ENCODE measurements at regions not wholly inside any gene's neighbourhood (a gene's known extent, or its start where the extent isn't known, plus 50 kb on each side); places are given as distances from the start of the nearest gene placed in this dataset.

DNA sequence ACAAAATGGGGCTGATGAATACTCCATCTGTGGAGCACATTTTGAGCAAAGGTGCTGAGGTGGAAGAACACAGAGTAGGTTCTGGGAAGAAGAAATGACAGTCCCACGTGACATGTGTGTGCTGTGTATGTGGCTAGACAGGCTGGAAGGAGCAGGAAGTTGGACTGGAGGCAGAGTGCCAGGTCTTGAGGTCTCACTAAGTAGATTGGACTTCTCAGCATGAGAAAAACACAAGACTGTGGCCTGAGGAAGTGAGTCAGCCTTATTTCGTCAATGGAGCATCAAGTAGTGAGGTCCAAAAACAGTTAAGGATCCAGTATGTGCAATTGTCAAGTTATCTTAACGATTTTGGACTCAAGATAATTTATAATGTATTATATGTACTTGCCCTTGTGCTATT is 736.5 kb downstream of the KCNJ2 start:
- H3K9me3 ChIP-seq (ENCODE audit: low read depth, low read length, poor library complexity, severe bottlenecking) = peaks cover 10% of the 10 kb centered on the region
- DNase-seq (ENCODE audit: low spot score) = no peak
- intact Hi-C loops (cut with micrococcal nuclease; ENCODE audit: unreplicated experiment) = no loop called here
- no TSS peak for BruUV-seq (replicated peaks)
- TF ChIP-seq, protein P1, sequence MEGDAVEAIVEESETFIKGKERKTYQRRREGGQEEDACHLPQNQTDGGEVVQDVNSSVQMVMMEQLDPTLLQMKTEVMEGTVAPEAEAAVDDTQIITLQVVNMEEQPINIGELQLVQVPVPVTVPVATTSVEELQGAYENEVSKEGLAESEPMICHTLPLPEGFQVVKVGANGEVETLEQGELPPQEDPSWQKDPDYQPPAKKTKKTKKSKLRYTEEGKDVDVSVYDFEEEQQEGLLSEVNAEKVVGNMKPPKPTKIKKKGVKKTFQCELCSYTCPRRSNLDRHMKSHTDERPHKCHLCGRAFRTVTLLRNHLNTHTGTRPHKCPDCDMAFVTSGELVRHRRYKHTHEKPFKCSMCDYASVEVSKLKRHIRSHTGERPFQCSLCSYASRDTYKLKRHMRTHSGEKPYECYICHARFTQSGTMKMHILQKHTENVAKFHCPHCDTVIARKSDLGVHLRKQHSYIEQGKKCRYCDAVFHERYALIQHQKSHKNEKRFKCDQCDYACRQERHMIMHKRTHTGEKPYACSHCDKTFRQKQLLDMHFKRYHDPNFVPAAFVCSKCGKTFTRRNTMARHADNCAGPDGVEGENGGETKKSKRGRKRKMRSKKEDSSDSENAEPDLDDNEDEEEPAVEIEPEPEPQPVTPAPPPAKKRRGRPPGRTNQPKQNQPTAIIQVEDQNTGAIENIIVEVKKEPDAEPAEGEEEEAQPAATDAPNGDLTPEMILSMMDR (conservative IDR thresholded peaks at IDR 0.05; ENCODE audit: low read depth, low read length) = no peak
- no peak for TF ChIP-seq EZH2 (IDR thresholded peaks at IDR 0.05; ENCODE audit: borderline replicate concordance, low read depth, low read length, poor library complexity, severe bottlenecking)
- H3K4me1 ChIP-seq (ENCODE audit: insufficient read depth, low read length, poor library complexity, severe bottlenecking) = no peaks in the 10 kb centered on the region
- H3K4me3 ChIP-seq (ENCODE audit: low read depth, low read length, poor library complexity, severe bottlenecking) = no peak overlapping the region
- no peak overlapping the region for H3K27ac ChIP-seq (ENCODE audit: low read depth, low read length, poor library complexity, severe bottlenecking)
- no peaks in the 10 kb centered on the region for H3K36me3 ChIP-seq (ENCODE audit: insufficient read depth, low read length, poor library complexity, severe bottlenecking)
- ChIA-PET CTCF (no interaction called here), POLR2A (ENCODE audit: low non-redundant PET) (no interaction called here)
- H3K27me3 ChIP-seq (replicated peaks; ENCODE audit: insufficient read depth, low read depth, low read length, poor library complexity) = no peaks in the 10 kb centered on the region

DNA sequence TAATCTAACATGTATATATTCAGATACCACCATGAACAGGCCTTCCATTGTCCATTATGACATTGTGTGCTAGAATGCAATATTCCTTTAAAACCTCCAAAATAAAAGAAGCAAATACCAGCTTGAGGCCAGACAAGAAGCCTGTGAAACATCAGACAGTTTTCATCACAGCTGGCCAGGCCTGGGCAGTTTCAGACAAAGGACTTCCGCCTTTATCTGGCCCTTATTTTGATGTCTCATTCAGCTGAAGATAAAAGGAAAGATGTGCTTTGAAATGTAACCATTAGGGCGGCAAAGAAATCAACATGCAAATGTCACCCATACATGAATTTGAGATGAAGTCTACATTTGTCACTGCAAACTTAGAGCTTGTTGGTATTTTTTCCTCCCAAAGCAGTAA is 737.5 kb downstream of the KCNJ2 start:
- no TSS peak for BruUV-seq (replicated peaks)
- Histone ChIP-seq H3K4me1 (ENCODE audit: insufficient read depth, low read length, poor library complexity, severe bottlenecking) (no peaks in the 10 kb centered on the region), H3K9me3 (ENCODE audit: low read depth, low read length, poor library complexity, severe bottlenecking) (peaks cover 10% of the 10 kb centered on the region), H3K4me3 (ENCODE audit: low read depth, low read length, poor library complexity, severe bottlenecking) (no peak overlapping the region), H3K36me3 (ENCODE audit: insufficient read depth, low read length, poor library complexity, severe bottlenecking) (no peaks in the 10 kb centered on the region), H3K27ac (ENCODE audit: low read depth, low read length, poor library complexity, severe bottlenecking) (no peak overlapping the region), H3K27me3 (replicated peaks; ENCODE audit: insufficient read depth, low read depth, low read length, poor library complexity) (no peaks in the 10 kb centered on the region)
- no peak for TF ChIP-seq EZH2 (IDR thresholded peaks at IDR 0.05; ENCODE audit: borderline replicate concordance, low read depth, low read length, poor library complexity, severe bottlenecking)
- TF ChIP-seq, protein P1 (conservative IDR thresholded peaks at IDR 0.05; ENCODE audit: low read depth, low read length) = no peak
- no peak for DNase-seq (ENCODE audit: low spot score)
- POLR2A ChIA-PET (ENCODE audit: low non-redundant PET) = no interaction called here
- intact Hi-C loops (cut with micrococcal nuclease; ENCODE audit: unreplicated experiment) = no loop called here
- CTCF ChIA-PET = no interaction called here

DNA sequence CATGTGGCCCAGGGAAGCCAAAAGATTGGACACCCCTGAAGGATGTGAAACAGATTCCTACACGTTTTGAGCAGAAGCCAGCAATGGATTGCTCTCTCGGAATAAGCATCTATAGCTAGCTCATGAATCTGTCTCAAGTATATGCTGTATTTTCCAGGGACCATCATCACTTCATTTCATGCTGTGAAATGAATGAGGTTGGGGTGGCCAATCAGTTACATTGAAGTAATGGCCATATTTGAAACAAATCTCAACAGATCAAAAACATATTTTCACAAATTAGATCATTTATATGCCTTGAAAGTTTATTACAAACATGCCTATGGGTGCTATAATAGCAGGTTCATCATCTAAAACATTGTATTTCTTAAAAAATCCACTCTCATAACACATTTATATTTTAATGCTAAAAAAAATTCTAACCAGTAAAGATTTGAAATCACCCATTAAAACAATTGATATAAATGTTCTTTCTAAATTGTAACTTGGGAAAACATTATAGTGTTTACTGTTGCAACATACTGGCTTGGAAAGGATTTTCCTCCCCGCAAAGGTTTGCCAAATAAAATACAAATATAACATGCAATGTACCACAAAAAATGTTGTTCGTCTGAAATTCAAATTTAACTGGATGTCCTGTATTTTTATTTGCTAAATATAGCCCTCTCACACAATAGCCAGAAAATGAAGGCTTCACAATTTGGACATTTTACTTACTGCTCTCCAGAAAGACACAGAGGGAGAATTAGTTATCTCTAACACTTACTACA is 743.6 kb downstream of the KCNJ2 start:
- ChIA-PET POLR2A (ENCODE audit: low non-redundant PET) (no interaction called here), CTCF (no interaction called here)
- Histone ChIP-seq H3K4me3 (ENCODE audit: low read depth, low read length, poor library complexity, severe bottlenecking) (no peak overlapping the region), H3K27me3 (replicated peaks; ENCODE audit: insufficient read depth, low read depth, low read length, poor library complexity) (no peaks in the 10 kb centered on the region), H3K4me1 (ENCODE audit: insufficient read depth, low read length, poor library complexity, severe bottlenecking) (no peaks in the 10 kb centered on the region), H3K36me3 (ENCODE audit: insufficient read depth, low read length, poor library complexity, severe bottlenecking) (no peaks in the 10 kb centered on the region), H3K9me3 (ENCODE audit: low read depth, low read length, poor library complexity, severe bottlenecking) (peaks cover 17% of the 10 kb centered on the region), H3K27ac (ENCODE audit: low read depth, low read length, poor library complexity, severe bottlenecking) (no peak overlapping the region)
- no peak for TF ChIP-seq EZH2 (IDR thresholded peaks at IDR 0.05; ENCODE audit: borderline replicate concordance, low read depth, low read length, poor library complexity, severe bottlenecking)
- TF ChIP-seq, protein P1 (conservative IDR thresholded peaks at IDR 0.05; ENCODE audit: low read depth, low read length) = no peak
- intact Hi-C loops (cut with micrococcal nuclease; ENCODE audit: unreplicated experiment) = no loop called here
- DNase-seq (ENCODE audit: low spot score) = no peak
- no TSS peak for BruUV-seq (replicated peaks)
